Tongue (tissue), 1 donor: ENCODE measurements at regions not wholly inside any gene's neighbourhood (a gene's known extent, or its start where the extent isn't known, plus 50 kb on each side); places are given as distances from the start of the nearest gene placed in this dataset.

Experiments used
- DNase-seq: peaks from one replicate; pipeline ENCODE4 v3.0.0-alpha.2; 2015

GRCh38 chr15:70324001-70324974 lies 226.6 kb upstream of the TLE3 start:
- DNase-seq: peak; percentile 89

DNA sequence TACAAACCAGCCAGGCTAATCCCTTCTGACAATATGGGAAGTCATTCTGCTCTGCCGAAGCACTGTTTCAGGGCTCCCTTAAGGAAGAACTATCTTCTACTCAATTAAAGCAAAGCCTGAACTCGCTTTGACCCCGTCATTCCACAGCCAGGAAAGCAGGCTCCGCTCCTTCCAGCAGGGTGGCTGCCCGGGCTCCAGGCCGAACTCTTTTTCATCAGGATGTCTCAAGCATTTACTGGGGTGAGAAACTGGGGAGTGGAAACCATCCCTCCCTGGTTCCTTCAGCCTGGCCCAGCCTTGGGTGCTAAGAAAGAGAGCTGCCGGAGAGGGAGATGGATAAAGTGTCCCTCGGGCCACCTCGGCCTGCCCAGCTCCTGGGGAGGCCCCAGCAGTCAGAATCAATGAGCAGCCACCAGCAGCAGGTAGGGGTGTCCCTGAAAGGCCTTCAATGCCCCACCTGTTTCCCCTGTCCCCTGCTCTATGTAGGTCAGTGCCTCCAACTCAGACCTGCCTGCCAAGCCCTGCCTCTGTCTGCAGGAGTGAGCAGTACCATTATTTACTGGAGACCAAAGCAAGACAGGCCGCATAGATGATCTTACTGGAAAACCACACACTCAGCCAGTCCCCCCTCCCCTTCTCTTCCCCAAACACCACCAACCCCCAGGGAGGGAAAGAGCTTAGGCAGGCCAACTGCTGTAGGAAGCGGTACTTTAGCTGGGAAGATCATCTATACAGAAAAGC lies 225.6 kb upstream of the TLE3 start:
- DNase-seq: peak; percentile 83

DNA sequence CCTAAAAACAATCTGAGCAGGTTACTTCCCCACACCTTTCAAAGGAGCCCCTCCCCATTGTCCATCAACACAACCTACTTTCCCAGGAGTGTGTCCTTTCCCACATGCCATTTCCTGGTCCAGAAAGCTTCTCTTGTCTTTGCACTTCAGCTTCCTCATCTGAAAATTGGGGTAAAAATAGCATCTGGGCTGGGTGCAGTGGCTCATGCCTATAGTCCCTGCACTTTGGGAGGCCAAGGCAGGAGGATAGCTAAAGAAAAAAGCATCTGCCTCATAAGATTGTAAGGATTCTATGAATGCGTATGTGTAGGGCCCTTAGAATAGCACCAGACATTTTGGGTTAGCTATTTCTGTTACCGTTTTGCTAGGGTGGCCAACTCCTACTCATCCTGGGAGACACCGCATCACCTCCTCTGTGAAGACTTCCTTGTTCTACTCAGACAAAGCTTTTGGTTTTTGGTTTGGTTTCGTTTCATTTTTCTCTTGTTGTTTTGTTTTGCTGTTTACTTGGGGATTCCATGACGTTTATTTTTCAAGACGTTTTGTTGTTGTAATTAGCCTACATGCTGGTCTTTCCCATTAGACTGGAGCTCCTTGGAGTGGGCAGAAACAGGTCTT lies 224.4 kb upstream of the TLE3 start:
- DNase-seq: no peak

- peak; percentile 67 for DNase-seq
Observed at GRCh38 chr15:70321172-70321819, 223.6 kb upstream of the TLE3 start.

GRCh38 chr15:70320482-70320881 lies 222.8 kb upstream of the TLE3 start:
- no peak for DNase-seq

- DNase-seq: no peak
Observed at GRCh38 chr15:70320077-70320476, 222.4 kb upstream of the TLE3 start.

DNA sequence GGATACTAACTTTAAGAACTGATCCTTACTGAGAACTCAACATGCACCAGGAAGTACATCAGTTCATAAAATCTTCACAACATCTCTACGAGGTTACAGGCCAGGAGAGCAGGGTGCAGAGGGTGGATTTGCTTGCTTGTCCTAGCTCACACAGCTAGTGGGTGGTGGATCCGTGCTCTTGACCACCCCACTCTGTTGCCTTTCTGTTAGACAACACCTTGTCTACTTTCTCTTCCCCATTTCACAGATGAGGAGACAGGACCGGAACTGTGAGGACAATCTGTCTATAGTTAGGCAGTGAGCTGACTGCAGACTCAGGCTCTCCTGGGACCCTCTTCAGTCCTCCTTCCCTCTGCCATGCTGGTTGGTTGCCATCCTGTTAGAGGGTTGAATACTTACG lies 221.7 kb upstream of the TLE3 start:
- DNase-seq: no peak

DNA sequence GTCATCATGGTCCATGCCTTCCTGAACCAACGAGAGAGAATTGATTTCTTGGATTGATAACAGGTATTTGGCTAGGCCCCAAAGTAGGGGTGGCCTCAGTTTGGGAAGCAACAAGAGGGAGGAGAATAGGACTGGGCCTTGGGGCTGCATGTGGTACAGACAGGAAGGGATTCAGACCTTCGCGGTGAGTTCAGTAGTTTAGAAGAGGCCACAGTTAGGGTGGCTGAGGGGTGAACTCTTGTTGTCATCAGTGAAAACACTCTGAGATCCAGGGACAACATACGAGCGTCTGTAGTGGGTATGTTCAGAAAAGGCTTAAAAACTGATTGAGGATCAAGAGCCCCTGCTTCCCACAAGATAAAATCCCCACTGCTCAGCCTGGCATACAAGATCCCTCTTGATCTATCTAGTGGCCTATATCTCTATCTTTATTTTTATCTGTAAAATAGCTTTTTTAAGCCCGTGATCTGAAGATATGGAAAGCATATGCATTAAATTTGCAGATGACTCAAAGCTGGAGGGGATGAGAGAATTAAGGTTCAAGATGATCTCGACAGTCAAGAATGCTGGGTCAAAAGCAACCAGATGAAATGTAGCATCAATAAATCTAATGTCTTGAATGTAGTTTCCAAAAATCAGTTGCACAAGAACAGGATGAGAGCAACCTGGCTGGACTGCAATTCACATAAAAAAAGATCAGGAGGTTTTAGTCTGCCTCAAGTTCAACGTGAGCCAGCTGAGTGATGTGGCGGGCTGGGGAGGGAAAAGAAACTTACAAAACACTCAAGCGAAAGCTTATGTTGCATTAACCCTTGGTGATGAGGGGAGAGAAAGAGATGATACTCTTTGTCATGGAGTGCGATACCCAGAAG lies 221.1 kb upstream of the TLE3 start:
- DNase-seq: peak; percentile 82

GRCh38 chr15:70316059-70316600 lies 218.4 kb upstream of the TLE3 start:
- no peak for DNase-seq

- no peak for DNase-seq
Observed at GRCh38 chr15:70315431-70315830, 217.7 kb upstream of the TLE3 start.

GRCh38 chr15:70314688-70315087 lies 217.0 kb upstream of the TLE3 start:
- no peak for DNase-seq

DNA sequence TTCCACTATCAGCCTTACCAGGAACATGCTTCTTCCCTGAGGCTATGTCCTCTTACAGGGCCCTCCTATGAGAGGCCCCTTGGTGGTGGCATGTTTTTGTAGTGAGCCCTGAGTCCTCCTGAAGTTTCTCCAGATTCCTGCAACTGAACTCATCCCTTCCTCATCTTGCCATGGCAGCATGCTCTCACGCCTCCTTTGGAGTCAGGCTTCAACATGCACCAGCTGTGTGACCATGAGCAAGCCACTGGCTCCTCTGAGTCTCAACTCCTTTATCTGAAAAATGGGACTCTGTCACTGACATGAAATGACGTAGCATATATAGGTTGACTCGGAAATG lies 216.3 kb upstream of the TLE3 start:
- DNase-seq: no peak

DNA sequence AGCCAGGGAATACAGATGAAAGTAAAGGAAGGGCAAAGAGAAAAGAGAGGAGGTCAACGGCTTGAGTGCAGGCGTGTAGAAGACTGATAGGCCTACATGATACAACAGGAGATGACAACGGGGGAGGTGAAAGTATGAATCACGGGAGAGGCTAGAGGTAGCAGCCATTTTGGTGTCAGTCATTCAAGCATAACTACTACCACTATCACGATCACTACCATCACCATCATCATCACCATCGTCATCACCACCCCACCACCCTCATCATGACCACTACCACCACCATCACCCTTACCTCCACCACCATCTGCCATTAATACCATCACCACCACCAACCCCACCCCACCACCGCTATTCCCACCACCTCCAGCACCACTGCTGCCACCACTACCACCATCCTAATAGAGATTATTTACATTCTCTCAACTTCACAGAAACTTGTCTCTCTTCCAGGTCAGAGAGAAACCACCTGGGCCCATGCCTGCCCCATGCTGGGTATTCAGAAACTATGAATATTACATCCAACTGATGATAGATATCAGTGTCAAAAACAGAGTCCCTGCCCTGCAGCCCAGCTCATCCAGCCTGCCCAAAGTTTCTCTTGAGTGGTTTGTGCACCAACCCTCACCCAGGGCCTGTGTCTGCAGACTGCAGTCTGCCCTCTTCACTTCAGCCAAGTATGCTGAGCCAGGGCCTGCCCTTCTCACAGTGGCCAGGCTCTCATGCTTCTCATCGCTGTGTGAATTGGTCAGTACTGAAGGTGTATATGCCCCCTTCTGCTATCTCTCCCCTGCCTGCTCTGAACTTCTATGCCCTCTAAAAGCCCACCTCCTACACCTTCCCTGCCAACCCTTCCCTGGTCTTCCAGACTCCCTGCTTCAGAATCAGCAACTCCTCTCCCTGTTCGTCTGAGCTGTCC lies 215.6 kb upstream of the TLE3 start:
- no peak for DNase-seq

- DNase-seq: no peak
Observed at GRCh38 chr15:70311821-70312220, 214.1 kb upstream of the TLE3 start.

- no peak for DNase-seq
Observed at GRCh38 chr15:70309716-70310115, 212.0 kb upstream of the TLE3 start.

DNA sequence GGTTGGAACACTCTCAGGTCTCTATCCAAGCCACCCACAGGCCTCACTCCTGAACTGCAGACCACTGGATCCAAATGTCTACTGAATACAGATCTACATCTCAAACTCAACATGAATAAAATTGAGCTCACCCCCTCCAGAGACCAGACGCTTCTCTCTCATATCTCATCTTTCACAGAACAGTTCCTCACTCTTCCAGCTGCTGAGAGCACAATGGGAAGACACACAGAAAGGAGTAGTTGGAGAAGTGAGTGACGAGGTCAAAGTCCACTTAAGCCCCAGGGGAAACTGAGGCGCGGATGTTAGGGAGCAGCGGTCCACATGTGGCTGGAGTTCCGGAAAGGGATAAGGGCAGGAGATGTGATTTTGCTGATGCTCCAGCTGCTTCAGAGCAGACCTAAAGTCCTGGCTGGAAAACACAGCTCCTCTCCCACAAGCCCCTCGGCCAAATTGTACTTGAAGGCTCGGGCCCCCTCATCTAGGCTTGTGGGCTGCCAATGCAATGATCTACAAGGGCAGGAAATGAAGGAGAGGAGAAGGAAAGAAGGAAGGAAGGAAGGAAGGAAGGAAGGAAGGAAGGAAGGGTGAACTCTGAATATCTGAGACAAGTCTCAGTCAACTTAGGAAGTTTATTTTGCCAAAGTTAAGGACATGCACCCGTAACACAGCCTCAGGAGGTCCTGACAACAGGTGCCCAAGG lies 211.2 kb upstream of the TLE3 start:
- no peak for DNase-seq

DNA sequence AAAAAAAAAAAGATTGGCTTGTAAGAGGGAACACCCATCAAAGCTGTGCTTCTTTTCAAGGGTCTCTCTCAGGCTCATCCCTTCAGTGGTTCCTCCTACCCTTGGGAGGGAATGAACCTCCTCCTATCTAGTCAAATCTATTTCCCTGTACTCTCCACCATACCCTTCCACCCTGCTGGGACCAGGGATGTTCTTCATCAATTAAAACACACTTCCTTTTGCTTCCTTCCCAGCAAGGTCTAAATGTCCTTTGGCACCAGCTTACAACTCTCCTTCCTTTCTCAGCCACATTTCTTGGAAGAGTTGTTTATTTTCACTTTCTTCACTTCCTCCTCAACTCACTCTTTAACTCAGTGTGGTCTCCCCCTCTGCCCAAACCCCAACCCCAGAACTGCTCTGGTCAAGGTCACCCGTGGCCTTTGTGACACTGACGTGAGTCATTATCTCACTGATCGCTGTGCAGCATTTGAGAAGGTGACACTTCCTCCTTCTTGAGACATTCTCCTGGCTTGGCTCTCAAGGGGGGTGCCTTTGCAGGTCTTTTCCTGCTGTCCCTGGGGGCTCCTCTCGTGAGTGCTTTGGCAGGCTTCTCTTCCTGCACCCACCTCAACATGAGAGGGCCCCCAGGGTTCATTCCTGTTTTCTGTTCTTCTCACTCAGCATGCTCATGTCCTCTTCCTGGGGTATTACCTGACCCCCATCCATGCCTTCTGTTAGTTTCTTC lies 210.5 kb upstream of the TLE3 start:
- no peak for DNase-seq

DNA sequence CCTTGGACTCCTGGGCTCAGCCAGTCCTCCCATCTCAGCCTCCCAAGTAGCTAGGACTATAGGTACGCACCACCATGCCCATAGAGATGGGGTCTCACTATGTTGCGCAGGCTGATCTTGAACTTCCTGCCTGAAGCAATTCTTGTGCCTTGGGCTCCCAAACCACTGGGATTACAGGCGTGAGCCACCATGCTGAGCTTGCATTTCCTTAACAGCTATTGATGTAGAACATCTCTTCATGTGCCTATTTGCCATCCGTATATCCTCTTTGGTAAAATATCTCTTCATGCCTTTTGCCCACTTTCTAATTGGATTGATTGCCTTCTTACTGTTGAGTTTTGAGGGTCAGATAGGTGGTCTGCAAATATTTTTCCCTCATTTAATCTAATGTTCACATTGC lies 208.9 kb upstream of the TLE3 start:
- no peak for DNase-seq

GRCh38 chr15:70306081-70306480 lies 208.4 kb upstream of the TLE3 start:
- DNase-seq: no peak
